HFFc6 (cell line): ENCODE measurements at regions not wholly inside any gene's neighbourhood (a gene's known extent, or its start where the extent isn't known, plus 50 kb on each side); places are given as distances from the start of the nearest gene placed in this dataset.

Experiments
- DNase-seq: peaks from one replicate; pipeline ENCODE4 v3.0.0-alpha.2; 2018
- H3K27ac Mint-ChIP-seq: 2 replicates; pipeline ENCODE4 v1.8.0; 2020; ENCODE audit warnings: mild to moderate bottlenecking, mixed read lengths
- H3K27me3 Mint-ChIP-seq: 2 replicates; pipeline ENCODE4 v1.8.0; 2021; ENCODE audit warnings: mild to moderate bottlenecking, moderate library complexity, mixed read lengths; ENCODE audit not compliant: insufficient read depth
- H3K36me3 Mint-ChIP-seq: 2 replicates; pipeline ENCODE4 v1.8.0; 2021; ENCODE audit warnings: low read depth, mixed read lengths
- H3K4me1 Mint-ChIP-seq: 2 replicates; pipeline ENCODE4 v1.8.0; 2020; ENCODE audit warnings: low read depth, mixed read lengths
- H3K4me3 Mint-ChIP-seq: 2 replicates; pipeline ENCODE4 v1.8.0; 2020; ENCODE audit warnings: mild to moderate bottlenecking, moderate library complexity, mixed read lengths
- H3K9me3 Mint-ChIP-seq: 2 replicates; pipeline ENCODE4 v1.8.0; 2020; ENCODE audit warnings: mild to moderate bottlenecking, mixed read lengths
- TF ChIP-seq, protein P1 (sequence below): fragments of 200-600 bp; sonication (generic); IDR thresholded peaks from 2 replicates; pipeline ENCODE4 v1.5.0; 2021; ENCODE audit warnings: antibody characterized with exemption, mild to moderate bottlenecking

DNA sequence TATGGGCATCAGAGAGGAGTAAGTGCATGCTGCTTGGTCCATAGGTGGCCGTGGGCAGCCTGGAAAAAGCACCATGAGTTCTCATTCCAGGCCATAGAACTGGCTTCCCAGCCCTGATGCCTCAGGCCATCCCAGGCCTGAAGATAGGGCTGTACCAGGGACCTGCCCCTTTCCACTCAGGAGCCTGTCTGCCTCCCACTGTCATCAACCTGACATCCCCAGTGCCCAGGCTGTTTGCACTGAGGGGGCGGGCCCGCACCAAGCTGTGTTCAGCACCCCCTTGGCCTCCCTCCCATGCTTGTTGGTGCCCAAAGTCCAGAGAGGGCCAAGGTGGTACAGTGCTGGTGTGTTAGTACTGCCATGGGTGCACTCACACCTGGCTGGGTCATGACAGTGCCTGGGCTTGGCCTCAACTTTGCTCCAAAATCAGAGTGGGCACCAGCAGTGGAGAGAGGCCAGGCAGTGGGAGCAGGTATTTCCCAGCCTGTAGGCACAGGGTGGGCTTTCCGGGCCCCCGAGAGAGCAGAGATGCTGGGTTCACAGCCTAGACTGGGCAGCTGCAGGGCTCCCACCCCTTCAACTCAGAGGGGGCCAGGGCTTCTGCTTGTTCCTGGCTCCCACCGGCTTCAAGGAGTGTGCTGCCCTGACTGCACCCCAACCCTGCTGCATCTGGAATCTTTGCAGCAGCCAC is 556.1 kb downstream of the SI start:
- Mint-ChIP-seq H3K4me1 (no peaks in the 10 kb centered on the region), H3K9me3 (peaks cover 50% of the 10 kb centered on the region), H3K27ac (no peak overlapping the region), H3K36me3 (peaks cover 8% of the 10 kb centered on the region; the same call in 1 of the 2 replicates), H3K27me3 (no peaks in the 10 kb centered on the region), H3K4me3 (no peak overlapping the region)
- TF ChIP-seq, protein P1, sequence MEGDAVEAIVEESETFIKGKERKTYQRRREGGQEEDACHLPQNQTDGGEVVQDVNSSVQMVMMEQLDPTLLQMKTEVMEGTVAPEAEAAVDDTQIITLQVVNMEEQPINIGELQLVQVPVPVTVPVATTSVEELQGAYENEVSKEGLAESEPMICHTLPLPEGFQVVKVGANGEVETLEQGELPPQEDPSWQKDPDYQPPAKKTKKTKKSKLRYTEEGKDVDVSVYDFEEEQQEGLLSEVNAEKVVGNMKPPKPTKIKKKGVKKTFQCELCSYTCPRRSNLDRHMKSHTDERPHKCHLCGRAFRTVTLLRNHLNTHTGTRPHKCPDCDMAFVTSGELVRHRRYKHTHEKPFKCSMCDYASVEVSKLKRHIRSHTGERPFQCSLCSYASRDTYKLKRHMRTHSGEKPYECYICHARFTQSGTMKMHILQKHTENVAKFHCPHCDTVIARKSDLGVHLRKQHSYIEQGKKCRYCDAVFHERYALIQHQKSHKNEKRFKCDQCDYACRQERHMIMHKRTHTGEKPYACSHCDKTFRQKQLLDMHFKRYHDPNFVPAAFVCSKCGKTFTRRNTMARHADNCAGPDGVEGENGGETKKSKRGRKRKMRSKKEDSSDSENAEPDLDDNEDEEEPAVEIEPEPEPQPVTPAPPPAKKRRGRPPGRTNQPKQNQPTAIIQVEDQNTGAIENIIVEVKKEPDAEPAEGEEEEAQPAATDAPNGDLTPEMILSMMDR: no peak
- no peak for DNase-seq

DNA sequence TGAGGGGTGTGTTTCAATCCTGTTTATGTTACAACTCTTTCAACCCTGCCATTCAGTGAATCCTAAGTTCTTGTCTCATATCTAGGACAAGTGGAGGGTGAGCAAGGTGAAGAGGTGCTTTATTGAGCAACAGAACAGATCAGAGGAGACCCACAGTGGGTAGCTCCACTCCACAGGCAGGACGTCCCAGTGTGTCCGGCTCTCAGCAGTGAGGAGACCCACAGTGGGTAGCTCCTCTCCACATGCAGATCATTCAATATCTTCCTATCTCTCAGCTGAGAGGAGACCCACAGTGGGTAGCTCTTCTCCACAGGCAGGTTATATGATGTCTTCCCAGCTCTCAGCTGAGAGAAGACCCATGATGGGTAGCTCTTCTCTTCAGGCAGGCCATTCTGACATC is 556.7 kb downstream of the SI start:
- Mint-ChIP-seq H3K4me1 (no peaks in the 10 kb centered on the region), H3K27ac (no peak overlapping the region), H3K36me3 (peaks cover 8% of the 10 kb centered on the region; the same call in 1 of the 2 replicates), H3K4me3 (no peak overlapping the region), H3K9me3 (peaks cover 53% of the 10 kb centered on the region), H3K27me3 (no peaks in the 10 kb centered on the region)
- TF ChIP-seq, protein P1: no peak
- no peak for DNase-seq

DNA sequence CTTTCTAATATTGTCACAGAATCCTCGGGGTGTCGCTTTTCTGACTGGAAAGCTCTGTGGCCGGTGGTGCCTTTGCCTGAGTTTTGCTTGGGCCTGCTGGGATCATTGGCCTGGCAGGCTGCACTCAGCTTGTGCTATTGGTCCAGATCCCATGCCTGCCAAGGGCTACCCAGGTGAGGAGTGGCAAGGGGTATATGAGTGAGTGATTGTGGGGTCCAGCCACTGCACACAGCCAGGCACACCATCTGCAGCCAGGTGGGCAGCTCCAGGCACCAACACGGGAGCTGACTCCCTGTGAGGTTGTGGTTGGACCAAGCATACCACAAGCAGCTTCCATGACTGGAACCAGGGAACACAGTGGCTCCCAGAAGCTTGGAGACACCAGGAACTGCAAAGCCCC is 557.2 kb downstream of the SI start:
- DNase-seq: no peak
- H3K4me1 Mint-ChIP-seq: no peaks in the 10 kb centered on the region
- no peaks in the 10 kb centered on the region for H3K27me3 Mint-ChIP-seq
- TF ChIP-seq, protein P1: no peak
- no peak overlapping the region for H3K4me3 Mint-ChIP-seq
- H3K36me3 Mint-ChIP-seq: peaks cover 8% of the 10 kb centered on the region; the same call in 1 of the 2 replicates
- no peak overlapping the region for H3K27ac Mint-ChIP-seq
- peaks cover 58% of the 10 kb centered on the region for H3K9me3 Mint-ChIP-seq

DNA sequence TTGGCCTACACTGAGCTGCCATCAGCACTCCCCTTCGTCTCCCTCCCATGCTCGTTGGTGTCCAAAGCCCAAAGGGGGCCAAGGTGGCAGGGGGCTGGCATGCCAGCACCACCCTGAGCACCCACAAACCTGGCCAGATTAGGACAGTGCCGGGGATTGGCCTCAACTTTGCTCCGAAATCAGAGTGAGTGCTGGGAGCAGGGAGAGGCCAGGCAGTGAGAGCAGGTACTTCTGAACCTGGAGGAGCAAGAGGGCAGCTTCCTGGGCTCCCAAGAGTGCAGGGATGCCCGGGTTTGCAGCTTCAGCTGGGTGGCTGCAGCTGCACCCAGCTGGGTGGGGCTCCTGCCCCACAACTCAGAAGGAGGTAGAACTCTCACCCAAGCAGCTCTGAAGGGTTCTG is 563.0 kb downstream of the SI start:
- peaks cover 2% of the 10 kb centered on the region; the same call in 1 of the 2 replicates for H3K27me3 Mint-ChIP-seq
- H3K36me3 Mint-ChIP-seq: no peaks in the 10 kb centered on the region
- no peaks in the 10 kb centered on the region for H3K4me1 Mint-ChIP-seq
- no peak overlapping the region for H3K4me3 Mint-ChIP-seq
- no peak for DNase-seq
- peaks cover 47% of the 10 kb centered on the region for H3K9me3 Mint-ChIP-seq
- TF ChIP-seq, protein P1: no peak
- H3K27ac Mint-ChIP-seq: no peak overlapping the region

DNA sequence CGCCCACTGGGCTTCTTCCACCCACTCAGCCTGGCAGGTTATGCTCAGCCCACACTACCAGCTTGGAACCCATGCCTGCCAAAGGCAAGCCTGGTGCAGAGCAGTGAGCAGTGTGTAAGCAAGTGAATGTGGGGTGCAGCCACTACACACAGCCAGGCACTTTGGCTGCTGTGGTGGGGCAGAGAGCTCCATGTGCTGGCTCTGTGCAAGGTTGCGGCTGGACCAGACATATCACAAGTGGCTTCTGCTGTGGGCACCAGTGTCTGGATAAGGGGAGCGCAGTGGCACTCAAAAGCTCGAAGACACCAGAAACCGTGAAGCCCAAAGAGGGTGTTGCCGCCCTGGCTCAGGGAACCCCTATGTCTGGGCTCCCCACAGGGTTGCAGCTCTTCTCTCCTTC is 563.7 kb downstream of the SI start:
- Mint-ChIP-seq H3K36me3 (no peaks in the 10 kb centered on the region), H3K4me1 (no peaks in the 10 kb centered on the region), H3K4me3 (no peak overlapping the region), H3K27me3 (peaks cover 2% of the 10 kb centered on the region; the same call in 1 of the 2 replicates), H3K27ac (no peak overlapping the region), H3K9me3 (peaks cover 43% of the 10 kb centered on the region)
- TF ChIP-seq, protein P1: no peak
- DNase-seq: no peak
